ENCODE measurements at regions not wholly inside any gene's neighbourhood (a gene's known extent, or its start where the extent isn't known, plus 50 kb on each side); places are given as distances from the start of the nearest gene placed in this dataset.

GRCh38 chr4:94395562-94395961, 52.9 kb upstream of the HPGDS start:
- in situ Hi-C loops (cut with MboI; ENCODE audit: low sequenced_read_pairs) = no loop called here

GRCh38 chr4:94396984-94397383, 54.3 kb upstream of the HPGDS start:
- in situ Hi-C loops (cut with MboI; ENCODE audit: low sequenced_read_pairs) = no loop called here

- in situ Hi-C loops (cut with MboI; ENCODE audit: low sequenced_read_pairs) = no loop called here
These were observed 54.1 kb upstream of the PDLIM5 start for GRCh38 chr4:94397635-94398034.

- in situ Hi-C loops (cut with MboI; ENCODE audit: low sequenced_read_pairs) = no loop called here
These were observed 52.5 kb upstream of the PDLIM5 start for GRCh38 chr4:94399277-94399676.

- in situ Hi-C loops (cut with MboI; ENCODE audit: low sequenced_read_pairs) = loop anchor here (10.0 kb wide), 1 partner anchor 185 kb away; no protein-coding TSS in a partner anchor
These were observed 52.0 kb upstream of the PDLIM5 start for GRCh38 chr4:94399721-94400120.

- in situ Hi-C loops (cut with MboI; ENCODE audit: low sequenced_read_pairs) = loop anchor here (10.0 kb wide), 1 partner anchor 185 kb away; no protein-coding TSS in a partner anchor
These were observed 51.6 kb upstream of the PDLIM5 start for GRCh38 chr4:94400191-94400590.
